Activated CD4-positive, alpha-beta T cell treated with anti-CD3 and anti-CD28 coated beads, Interleukin-2, Interleukin-6, amounts not matched to agents 100 ng/mL and 50 ng/mL, durations not matched to agents 16 hours and 8 hours (primary cell): ENCODE measurements at regions not wholly inside any gene's neighbourhood (a gene's known extent, or its start where the extent isn't known, plus 50 kb on each side); places are given as distances from the start of the nearest gene placed in this dataset.
A peak's percentile ranks its signal among the peaks of the same experiment; 100 is the strongest.

Experiments
- DNase-seq: peaks from one replicate; pipeline ENCODE4 v3.0.0-alpha.2; 2020

DNA sequence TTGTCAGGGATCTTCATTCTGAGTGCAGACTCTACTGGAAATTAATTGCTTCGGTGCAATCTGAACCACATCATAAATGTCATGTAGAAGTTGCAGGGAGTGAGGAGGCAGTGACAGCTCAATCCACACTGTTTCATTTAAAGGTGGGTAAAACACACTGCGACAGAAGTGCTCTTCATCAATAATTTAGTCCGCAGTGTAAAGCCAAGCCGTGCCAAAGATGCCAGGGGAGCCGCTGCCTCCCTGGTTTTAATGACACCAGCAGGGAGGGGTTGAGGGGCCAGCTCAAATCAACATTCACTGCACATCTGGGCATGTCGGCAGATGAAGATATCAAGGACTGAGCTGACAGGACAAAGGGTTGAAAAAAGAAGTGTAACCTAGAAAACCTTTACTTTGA, 305.7 kb upstream of the VRK2 start:
- DNase-seq: no peak

DNA sequence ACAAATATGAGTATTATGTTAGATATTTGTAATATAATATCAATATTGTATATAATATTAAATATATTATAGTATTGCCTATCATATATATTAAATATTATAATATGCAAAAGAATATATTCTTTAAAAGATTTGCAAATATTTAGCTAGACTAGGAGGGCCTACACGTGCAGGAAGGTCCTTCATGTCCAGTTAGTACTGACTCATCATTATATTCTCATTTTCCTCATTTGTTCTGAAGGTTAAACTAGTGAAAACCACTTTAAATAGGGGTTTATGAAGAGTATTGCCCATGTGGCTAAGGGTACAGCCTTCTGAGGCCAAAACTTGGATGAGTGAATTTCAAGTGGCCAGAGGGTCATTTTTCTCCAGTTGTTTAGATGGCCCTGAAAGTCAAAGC, 293.0 kb upstream of the VRK2 start:
- DNase-seq: no peak

DNA sequence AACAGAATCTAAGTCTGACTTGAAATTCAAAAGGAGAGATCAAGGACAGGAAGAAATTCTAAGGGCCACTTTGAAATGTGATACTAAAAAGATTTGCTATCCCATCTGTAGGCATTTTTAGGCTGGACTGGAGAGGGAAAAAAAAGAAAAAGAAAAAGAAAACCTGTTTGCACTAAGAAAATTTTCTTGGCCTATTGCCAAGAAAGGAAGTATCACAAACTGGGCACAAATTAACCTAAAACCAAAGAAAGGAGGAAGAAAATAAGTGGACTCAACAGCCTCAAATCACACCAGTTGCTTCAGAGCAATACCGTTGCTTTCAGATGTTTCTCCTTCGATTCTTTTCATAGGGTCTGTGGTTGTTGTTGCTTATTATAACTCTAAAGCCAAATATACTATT, 287.9 kb upstream of the VRK2 start:
- no peak for DNase-seq

DNA sequence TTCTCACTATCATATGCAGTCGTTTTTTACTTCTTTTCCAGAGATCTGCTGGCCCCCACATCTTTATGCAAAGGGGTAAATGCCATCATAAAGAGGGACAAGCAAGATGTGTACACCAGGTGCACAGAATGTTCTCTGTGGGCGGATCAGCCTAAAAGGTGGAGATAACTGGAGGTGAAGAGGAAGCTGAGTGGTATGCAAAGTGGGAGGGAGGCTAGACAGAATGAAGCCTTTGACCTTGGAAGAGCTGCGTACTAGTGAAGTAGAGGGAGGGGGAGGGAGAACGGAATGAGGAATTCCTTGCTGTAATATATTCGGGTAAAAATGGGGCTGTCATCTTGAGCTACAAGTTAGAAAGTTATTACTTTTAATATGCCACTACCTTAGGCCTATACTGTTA, 287.5 kb upstream of the VRK2 start:
- no peak for DNase-seq

DNA sequence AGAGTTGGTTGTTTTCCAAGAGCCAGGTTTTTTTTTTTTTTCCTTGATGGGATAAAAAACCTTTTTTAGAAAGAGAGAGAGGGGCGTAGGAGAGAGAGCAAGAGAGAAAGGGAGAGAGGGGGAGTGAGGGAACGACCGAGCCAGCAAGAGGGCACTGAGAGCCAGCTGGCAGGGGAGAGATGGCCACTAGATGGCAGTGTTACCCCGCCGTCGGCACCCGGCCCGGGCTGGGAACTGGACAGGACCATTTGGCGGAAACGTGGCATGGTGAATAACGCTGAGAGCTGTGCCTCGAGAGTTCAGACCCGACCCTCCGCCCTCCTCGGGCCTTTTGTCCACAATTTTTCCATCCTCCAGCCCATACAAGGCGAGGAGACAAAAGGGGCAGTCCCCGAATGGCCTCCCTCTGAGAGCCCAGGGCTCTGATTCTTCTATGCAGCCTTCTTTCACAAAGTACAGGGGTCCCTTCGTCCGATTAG, 286.7 kb upstream of the VRK2 start:
- peak; percentile 85 for DNase-seq

DNA sequence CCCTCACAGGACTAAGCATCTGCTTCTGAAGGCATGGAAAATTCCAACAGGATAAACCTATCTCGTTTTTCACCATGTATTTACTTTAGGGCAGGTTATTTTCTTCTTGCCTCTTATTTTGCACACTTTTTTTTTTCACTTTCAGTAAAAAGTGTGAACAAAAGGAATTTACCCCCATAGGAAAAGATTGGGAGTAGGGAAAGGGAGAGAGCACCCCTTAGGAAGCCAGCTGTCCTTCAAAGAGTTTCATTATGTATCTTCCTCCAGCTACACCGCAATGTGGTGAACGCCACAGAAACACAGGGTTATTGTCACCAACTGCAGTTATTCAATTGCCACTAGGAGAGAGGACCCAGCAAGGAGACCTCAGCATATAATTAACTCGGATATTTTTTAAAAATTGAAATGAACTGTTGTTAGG, 286.2 kb upstream of the VRK2 start:
- peak; percentile 9 for DNase-seq

DNA sequence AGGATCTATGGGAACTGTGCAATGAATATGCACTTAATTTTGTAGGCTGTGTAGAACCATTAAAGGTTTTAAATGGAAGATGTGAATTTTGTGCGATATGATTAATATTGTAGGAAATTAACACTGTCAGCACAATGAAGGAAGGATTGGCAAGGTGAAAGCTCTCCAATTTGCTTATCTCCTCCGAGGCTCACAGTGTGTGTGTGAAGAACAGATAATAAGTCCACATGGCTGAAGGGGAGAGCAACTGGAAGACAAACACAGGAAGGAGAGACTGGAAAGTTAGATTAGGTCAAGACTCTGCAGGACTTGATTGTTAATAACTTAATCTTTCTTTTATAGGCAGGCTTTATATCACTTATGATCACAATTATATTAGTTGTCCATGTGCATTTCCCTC, 269.7 kb upstream of the VRK2 start:
- DNase-seq: no peak

DNA sequence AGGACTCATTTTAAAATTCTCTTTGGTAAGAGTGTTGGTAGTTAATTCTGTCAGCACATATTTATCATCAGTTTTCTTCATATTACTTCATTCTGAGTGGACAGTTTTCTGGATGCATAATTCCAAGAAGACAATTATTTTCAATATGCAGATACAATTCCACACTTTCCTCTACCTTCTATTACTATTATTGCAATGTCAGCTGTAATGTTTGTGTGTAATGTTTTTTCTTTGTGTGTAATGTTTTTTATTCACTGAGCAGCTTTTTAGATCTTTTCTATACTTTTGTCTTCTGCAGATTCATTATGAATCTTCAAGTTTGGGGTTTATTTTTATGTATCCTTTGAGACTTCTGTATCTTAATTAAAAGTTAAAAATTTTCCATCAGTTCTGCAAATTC, 264.0 kb upstream of the VRK2 start:
- DNase-seq: no peak

DNA sequence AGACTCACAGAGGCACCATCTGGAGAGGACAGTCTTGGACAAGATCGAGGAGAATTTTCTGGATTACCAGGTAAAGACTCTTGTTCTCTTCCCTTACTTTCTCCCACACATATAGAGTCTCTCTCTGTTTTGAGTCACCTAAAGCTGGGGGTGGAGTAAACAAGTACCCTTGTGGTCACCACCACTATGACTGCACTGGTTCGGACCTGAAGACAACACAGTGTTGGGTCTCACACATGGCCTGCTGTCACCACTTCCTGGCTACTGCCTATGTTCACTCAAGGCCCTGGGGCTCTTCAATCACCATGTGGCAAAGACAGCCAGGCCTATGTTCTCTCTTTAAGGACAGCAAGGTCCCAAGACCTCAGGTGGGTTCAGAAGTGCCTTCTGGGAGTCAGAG, 253.3 kb upstream of the VRK2 start:
- no peak for DNase-seq

DNA sequence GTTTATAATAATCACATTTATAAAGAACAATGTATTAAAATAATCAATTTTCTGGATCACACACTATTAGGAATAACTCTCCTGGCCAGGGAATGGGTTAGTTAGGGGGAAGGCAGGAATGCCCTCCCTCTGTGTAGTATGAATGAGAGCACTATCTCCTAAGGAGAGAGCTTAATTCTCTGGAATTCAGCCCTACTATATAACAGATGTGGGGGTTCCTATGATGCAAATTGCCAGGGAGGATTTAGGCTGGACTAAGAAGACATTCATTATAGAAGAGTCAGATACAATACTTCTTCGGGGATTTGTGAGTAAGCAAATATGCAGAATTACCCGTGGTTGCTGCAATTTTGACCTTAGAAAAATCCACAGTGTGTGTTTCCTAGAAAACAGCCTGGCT, 250.1 kb upstream of the VRK2 start:
- DNase-seq: no peak

DNA sequence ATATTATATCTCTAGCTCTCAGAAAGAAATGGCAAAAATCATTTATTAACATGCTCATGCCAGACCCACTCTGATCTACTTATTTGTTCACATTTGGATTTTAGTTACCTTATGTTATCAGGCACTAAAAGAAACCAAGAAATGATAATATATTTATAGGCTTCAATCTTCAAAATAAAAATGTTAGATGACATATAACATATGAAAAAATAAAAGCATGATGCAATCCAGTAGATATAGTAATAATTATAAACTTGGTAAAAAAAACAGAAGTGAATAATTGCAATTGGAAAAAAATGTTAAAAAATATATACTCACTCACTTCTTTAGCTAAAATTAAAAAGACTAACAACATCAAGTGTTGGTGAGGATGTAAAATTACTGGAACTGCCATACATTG, 248.3 kb upstream of the VRK2 start:
- no peak for DNase-seq

DNA sequence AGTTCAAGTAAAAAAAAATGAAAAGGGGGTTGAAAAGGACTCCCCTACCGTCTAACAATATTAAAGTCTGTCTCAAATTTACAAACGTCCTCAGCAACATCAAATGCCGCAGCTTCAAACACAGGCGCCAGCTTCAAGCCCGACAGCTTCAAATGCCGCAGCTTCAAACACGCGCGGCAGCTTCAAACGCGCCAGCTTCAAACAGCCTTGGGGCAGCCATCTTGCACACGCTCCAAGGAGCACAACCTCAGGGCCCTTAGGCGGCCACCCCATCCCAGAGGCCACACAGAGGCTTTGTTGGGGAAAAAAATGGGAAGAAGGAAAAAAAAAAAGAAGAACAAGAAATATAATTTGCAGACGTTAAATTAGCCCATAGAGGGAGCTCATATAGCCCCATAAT, 244.4 kb upstream of the VRK2 start:
- no peak for DNase-seq

DNA sequence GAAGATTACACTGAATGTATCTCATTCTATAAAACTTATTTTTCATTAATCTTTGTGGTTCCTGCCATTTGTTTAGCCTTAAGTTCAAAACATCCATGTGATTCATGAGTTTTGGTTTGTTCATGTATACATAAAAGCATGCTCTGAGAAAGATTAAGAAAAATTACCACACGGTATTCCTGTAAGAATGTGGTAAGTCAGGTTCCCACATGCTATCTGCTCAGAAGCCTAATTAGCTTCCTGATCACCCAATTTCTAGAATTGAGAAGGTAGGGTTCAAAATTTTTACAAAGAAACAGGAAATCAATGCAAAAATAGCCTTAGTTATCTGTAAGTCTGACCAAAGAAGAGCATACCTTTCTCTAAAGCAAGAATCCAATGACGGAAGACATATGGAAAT, 241.6 kb upstream of the VRK2 start:
- no peak for DNase-seq

DNA sequence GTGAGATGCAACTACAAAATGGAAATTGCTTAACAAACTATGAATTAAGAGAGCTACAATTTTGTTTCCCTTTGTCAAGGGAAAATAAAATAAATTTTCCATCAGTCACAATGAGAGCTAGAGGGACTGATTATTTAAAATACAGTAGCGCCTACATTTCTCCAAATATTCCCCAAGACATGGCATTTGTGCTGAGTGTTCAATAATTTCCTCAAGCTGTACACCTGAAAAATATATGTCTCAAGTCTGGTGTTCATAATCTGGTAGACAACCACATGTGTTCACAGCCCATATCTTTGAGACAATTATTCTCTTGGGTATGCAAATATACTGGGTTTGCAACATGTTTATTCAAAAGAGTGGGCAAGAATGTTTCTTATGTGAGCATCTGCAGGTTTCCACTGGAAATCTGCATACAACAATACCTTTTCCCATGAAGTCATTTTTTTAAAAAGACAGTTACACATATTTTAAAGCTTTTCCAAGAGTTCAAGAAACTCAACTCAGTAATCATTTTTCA, 240.1 kb upstream of the VRK2 start:
- DNase-seq: no peak

DNA sequence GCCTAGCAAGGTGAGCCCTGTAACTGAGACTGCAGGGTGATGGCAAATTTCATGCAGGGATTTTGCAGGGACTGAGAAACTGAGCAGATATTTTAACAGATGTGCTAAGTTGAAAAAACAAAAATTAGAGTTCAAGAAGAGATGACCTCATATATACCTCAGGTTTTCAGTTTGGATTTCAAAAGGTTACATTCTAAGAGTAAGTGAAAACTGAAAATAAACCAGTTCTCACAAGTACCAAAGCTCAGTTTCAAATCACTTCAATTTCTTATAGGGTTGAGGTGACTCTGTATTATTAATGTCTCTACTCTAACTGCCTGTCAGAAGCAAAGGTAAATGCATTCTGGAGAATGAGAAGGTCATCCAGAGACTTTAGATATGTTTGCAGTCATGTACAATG, 237.4 kb upstream of the VRK2 start:
- no peak for DNase-seq

DNA sequence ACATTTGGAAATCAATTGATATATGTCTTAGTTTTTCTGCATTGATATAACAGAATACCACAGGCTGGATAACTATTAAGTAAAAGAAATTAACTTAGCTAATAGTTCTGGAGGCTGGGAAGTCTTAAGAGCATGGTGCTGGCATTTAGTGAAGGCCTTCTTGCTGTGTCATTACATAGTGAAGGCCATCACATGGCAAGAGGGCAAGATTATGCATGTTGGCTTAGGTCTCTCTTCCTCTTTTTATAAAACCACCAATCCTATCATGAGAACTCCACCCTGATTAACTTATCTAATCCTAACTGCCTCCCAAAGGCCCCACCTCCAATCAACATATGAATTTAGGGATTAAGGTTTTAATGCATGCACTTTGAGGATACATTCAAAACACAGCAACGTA, 225.5 kb upstream of the VRK2 start:
- no peak for DNase-seq

DNA sequence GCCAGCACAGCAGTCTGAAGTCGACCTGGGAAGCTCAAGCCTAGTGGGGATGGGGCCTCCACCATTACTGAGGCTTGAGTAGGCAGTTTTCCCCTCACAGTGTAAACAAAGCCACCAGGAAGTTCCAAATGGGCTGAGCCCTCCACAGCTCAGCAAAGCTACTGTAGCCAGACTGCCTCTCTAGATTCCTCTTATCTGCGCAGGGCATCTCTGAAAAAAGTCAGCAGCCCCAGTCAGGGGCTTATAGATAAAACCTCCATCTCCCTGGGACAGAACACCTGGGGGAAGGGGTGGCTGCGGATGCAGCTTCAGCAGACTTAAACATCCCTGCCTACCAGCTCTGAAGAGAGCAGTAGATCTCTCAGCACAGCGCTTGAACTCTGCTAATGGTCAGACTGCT, 218.4 kb upstream of the VRK2 start:
- no peak for DNase-seq

DNA sequence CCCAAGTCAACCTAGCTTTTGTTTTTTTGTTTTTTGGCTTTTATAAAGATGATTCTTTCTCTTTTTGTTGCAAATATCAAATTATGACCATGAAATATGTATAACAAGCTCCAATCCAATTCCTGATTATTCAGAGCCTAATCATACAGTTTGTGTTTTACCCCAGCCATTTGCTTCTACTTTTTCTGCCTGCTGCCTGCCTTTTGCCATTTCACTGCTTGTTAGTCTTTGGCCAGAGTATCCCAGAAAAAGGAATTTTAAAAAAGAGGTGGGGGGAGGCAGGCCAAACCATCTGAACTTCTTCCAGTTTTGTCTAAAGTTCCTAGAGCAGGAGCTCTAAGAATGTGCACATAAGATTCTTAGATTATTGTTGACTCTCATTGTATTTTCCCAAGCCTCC, 211.9 kb upstream of the VRK2 start:
- DNase-seq: no peak

DNA sequence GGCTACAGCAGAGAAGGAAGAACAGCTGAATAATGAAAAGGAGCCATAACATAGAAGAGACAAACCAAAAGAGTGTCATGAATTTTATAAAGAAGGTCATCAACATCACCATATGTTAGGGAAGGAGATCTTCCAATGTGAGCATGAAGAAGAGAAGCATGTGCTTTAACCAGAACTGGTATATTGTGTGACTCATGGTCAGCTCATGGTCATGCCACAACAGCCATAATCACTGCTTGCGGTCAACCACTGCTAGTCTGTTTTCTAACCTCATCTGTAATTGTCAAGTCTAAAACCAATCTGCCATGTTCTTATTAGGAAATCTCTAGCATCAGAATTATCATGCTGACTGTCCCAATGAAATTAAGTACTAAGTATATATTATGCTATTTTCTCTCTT, 204.1 kb upstream of the VRK2 start:
- DNase-seq: no peak

DNA sequence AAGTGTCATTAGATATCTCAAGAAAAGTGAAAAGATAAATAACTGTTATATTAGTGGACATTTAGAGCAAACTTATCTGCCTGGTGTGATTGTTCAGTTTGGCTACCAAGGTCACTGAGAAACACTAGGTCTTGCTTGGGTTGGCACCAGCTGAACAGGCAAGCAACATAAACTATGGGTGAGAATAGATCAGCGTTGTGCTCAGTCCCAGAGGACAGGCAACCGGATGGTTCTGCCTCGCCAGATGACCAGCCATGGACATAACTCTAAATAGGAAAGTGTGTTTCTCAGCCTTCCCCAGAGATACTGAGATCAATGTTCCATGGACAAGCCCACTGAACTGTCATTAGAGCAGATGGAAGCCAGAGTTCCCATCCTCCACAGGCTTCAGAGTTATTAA, 203.4 kb upstream of the VRK2 start:
- no peak for DNase-seq

DNA sequence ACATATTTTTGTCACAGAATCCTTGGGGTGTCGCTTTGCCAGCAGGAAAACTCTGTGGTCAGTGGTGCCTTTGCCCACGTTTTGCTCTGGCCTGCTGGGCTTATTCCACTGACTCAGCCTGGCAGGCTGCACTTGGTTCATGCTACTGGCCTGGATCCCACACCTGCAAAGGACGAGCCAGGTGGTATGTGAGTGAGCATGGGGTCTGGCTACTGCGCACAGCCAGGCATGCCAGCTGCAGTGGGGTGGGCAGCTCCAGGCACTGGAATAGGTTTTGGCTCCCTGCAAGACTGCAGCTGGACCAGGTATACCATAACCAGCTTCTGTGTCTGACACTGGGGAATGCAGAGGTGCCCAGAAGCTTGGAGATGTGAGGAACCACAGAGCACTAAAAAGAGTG, 197.9 kb upstream of the VRK2 start:
- no peak for DNase-seq

DNA sequence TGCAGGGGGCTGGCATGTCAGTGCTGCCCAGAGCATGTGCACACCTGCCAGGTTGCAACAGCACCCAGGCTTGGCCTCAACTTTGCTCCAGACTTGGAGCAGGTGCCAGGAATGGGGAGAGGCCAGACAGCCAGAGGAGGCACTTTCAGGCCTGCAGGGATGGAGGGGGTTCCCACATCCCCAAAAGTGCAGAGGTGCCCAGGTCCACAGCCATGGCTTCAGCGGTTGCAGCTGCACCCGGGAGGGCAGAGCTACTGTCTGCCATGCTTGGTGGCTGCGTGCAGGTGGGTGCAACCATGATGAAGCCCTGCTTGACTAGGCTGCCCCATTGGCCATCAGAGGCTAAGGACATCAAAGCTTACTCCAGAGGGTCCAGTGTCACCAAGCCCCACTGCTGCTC, 196.8 kb upstream of the VRK2 start:
- no peak for DNase-seq

DNA sequence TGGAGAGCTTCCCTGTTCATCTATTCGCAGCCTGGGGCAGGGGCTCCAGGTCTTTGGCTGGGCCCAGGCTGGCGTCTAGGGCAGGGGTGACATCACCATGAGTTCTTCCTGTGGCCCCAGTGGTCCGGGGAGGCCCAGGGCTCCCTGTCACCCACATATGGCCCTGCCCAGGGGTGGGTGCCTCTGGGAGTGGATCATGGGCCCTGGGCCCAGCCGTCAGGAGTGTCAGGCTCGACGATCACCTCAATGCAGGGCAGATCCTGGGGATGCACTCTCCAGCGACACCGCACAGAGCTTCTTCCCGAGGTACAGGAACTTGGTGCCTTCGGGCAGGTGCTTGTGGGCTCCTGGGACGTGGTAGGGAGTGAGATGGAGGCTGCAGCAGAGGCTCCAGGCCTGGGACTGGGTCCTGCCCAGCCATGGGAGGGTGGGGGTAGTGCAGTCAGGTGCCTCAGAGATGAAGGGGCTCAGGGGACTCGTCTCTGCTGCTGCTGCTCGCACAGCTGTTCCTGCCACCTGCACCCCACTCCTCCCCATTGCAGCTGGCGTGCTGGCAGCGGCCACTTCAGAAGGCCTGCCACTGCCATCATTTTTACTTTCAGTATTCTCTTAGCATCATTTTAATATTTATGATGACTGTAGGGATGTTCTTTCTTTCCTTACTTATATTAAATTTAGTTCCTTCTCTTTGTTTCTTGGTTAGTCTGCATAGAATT, 196.0 kb upstream of the VRK2 start:
- no peak for DNase-seq

DNA sequence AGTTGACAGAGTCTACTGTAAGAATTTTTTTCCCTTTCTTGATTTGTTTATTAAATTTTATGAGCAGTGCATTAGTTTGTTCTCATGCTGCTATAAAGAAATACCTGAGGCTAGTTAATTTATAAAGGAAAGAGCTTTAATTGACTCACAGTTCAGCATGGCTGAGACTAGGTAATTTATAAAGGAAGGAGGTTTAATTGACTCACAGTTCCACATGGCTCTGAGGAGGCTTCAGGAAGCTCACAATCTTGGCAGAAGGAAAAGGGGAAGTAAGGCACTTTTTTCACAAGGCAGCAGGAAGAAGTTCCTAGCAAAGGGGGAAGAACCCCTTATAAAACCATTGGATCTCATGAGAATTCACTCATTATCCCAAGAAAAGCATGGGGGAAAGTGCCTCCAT, 191.4 kb upstream of the VRK2 start:
- no peak for DNase-seq

DNA sequence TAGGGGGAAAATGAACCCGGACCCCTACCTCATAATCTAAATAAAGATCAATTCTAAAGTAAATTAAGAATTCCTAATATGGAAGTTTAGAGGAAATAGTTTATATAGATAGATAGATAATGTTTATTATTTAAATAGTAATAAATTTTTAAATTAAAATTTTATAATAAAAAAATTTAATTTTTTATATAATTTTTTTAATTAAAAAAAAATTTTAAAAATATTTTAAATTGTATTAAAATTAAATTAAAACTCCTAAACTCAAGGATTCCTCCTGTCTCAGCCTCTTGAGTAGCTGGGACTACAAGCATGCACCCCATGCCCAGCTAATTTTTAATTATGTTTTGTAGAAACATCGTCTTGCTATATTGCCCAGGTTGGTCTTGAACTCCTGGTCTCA, 186.9 kb upstream of the VRK2 start:
- no peak for DNase-seq
